ENCODE measurements at regions not wholly inside any gene's neighbourhood (a gene's known extent, or its start where the extent isn't known, plus 50 kb on each side); places are given as distances from the start of the nearest gene placed in this dataset.

- TF ChIP-seq CTCF (IDR thresholded peaks at IDR 0.05; ENCODE audit: insufficient read depth, low read depth, low read length) = no peak
- H3K4me3 ChIP-seq (ENCODE audit: low read depth, low read length) = no peak overlapping the region
- DNase-seq (ENCODE audit: low read depth) = no peak
These were observed 62.1 kb downstream of the ZWINT start for GRCh38 chr10:56298941-56299340.

- no peak overlapping the region for H3K4me3 ChIP-seq (ENCODE audit: low read depth, low read length)
- no peak for DNase-seq (ENCODE audit: low read depth)
- no peak for TF ChIP-seq CTCF (IDR thresholded peaks at IDR 0.05; ENCODE audit: insufficient read depth, low read depth, low read length)
These were observed 64.4 kb downstream of the ZWINT start for GRCh38 chr10:56296618-56297017.

GRCh38 chr10:56288403-56288802 lies 72.7 kb downstream of the ZWINT start:
- H3K4me3 ChIP-seq (ENCODE audit: low read depth, low read length) = no peak overlapping the region
- no peak for DNase-seq (ENCODE audit: low read depth)
- TF ChIP-seq CTCF (IDR thresholded peaks at IDR 0.05; ENCODE audit: insufficient read depth, low read depth, low read length) = no peak

- no peak overlapping the region for H3K4me3 ChIP-seq (ENCODE audit: low read depth, low read length)
- no peak for DNase-seq (ENCODE audit: low read depth)
- no peak for TF ChIP-seq CTCF (IDR thresholded peaks at IDR 0.05; ENCODE audit: insufficient read depth, low read depth, low read length)
These were observed 75.0 kb downstream of the ZWINT start for GRCh38 chr10:56286096-56286495.

- TF ChIP-seq CTCF (IDR thresholded peaks at IDR 0.05; ENCODE audit: insufficient read depth, low read depth, low read length) = no peak
- no peak overlapping the region for H3K4me3 ChIP-seq (ENCODE audit: low read depth, low read length)
- no peak for DNase-seq (ENCODE audit: low read depth)
These were observed 81.8 kb downstream of the ZWINT start for GRCh38 chr10:56279270-56279669.

GRCh38 chr10:56269181-56269580 lies 91.9 kb downstream of the ZWINT start:
- TF ChIP-seq CTCF (IDR thresholded peaks at IDR 0.05; ENCODE audit: insufficient read depth, low read depth, low read length) = no peak
- no peak for DNase-seq (ENCODE audit: low read depth)
- H3K4me3 ChIP-seq (ENCODE audit: low read depth, low read length) = no peak overlapping the region

GRCh38 chr10:56266120-56266519 lies 94.9 kb downstream of the ZWINT start:
- DNase-seq (ENCODE audit: low read depth) = no peak
- TF ChIP-seq CTCF (IDR thresholded peaks at IDR 0.05; ENCODE audit: insufficient read depth, low read depth, low read length) = no peak
- no peak overlapping the region for H3K4me3 ChIP-seq (ENCODE audit: low read depth, low read length)
